MM.1S (cell line): ENCODE measurements at regions not wholly inside any gene's neighbourhood (a gene's known extent, or its start where the extent isn't known, plus 50 kb on each side); places are given as distances from the start of the nearest gene placed in this dataset.

Experiments used
- DNase-seq: peaks from one replicate; pipeline ENCODE4 v3.0.0-alpha.2; 2015
- H2AFZ ChIP-seq: fragments of 300-600 bp; sonication (generic); 2 replicates; pipeline ENCODE4 v1.6.0; 2016; ENCODE audit warnings: antibody characterized with exemption, low read length
- H3F3A ChIP-seq: fragments of 300-600 bp; sonication (generic); 2 replicates; pipeline ENCODE4 v1.6.1; 2016; ENCODE audit warnings: mild to moderate bottlenecking, antibody characterized with exemption, low read length, moderate library complexity, mixed read lengths; ENCODE audit not compliant: insufficient read depth
- H3K27ac ChIP-seq: fragments of 300-600 bp; sonication (generic); 2 replicates; pipeline ENCODE4 v1.5.1; 2016; ENCODE audit warnings: mild to moderate bottlenecking, low read length
- H3K27me3 ChIP-seq: fragments of 300-600 bp; sonication (generic); replicated peaks from 2 replicates; pipeline ENCODE4 v1.6.0; 2016; ENCODE audit warnings: low read length; ENCODE audit not compliant: insufficient read depth
- H3K36me3 ChIP-seq: fragments of 300-600 bp; sonication (generic); replicated peaks from 2 replicates; pipeline ENCODE4 v1.6.1; 2016; ENCODE audit warnings: mild to moderate bottlenecking, low read length, mixed read lengths; ENCODE audit not compliant: insufficient read depth
- H3K4me1 ChIP-seq: fragments of 300-600 bp; sonication (generic); 2 replicates; pipeline ENCODE4 v1.6.1; 2016; ENCODE audit warnings: low read length, mixed read lengths
- H3K4me2 ChIP-seq: fragments of 300-600 bp; sonication (generic); 2 replicates; pipeline ENCODE4 v1.6.0; 2016; ENCODE audit warnings: low read depth, low read length
- H3K4me3 ChIP-seq: fragments of 300-600 bp; sonication (generic); 2 replicates; pipeline ENCODE4 v1.5.1; 2016; ENCODE audit warnings: low read length, mixed read lengths
- H3K79me2 ChIP-seq: fragments of 300-600 bp; sonication (generic); 2 replicates; pipeline ENCODE4 v1.6.1; 2016; ENCODE audit warnings: mixed run types, low read length, mixed read lengths
- H3K9ac ChIP-seq: fragments of 300-600 bp; sonication (generic); 2 replicates; pipeline ENCODE4 v1.6.1; 2016; ENCODE audit warnings: low read length, mixed read lengths
- H3K9me2 ChIP-seq: fragments of 300-600 bp; sonication (generic); replicated peaks from 2 replicates; pipeline ENCODE4 v1.6.1; 2016; ENCODE audit warnings: mild to moderate bottlenecking, low read length, mixed read lengths; ENCODE audit not compliant: insufficient read depth
- H3K9me3 ChIP-seq: fragments of 300-600 bp; sonication (generic); replicated peaks from 2 replicates; pipeline ENCODE4 v1.6.1; 2016; ENCODE audit warnings: mild to moderate bottlenecking, low read length, mixed read lengths; ENCODE audit not compliant: insufficient read depth
- H4K20me1 ChIP-seq: fragments of 300-600 bp; sonication (generic); 2 replicates; pipeline ENCODE4 v1.6.1; 2016; ENCODE audit warnings: mild to moderate bottlenecking, low read length, moderate library complexity, mixed read lengths; ENCODE audit not compliant: insufficient read depth
- CTCF ChIP-seq: fragments of 300-600 bp; sonication (generic); IDR thresholded peaks from 2 replicates; pipeline ENCODE4 v1.5.1; 2016; ENCODE audit warnings: antibody characterized with exemption, low read length, mixed read lengths
- EZH2 ChIP-seq: fragments of 300-600 bp; sonication (generic); optimal IDR thresholded peaks from 2 replicates; pipeline ENCODE3; 2017; ENCODE audit warnings: low read depth, mild to moderate bottlenecking, antibody characterized with exemption, low read length, mixed read lengths
- EZH2phosphoT487 ChIP-seq: fragments of 300-600 bp; sonication (generic); IDR thresholded peaks from 2 replicates; pipeline ENCODE4 v1.6.1; 2018; ENCODE audit warnings: antibody characterized with exemption, low read length

GRCh38 chr17:36705283-36705795 is 104.0 kb downstream of the MRM1 start:
- H3K9me2 ChIP-seq = no peaks in the 10 kb centered on the region
- H3K36me3 ChIP-seq = no peaks in the 10 kb centered on the region
- H3K9me3 ChIP-seq = no peaks in the 10 kb centered on the region
- H3K4me1 ChIP-seq = no peaks in the 10 kb centered on the region
- peak overlapping the region; percentile 18 for H3K4me2 ChIP-seq
- no peak for DNase-seq
- H3K79me2 ChIP-seq = no peaks in the 10 kb centered on the region
- H3K9ac ChIP-seq = no peak overlapping the region
- no peak for TF ChIP-seq EZH2phosphoT487
- TF ChIP-seq CTCF = no peak
- TF ChIP-seq EZH2 = no peak
- peaks cover 22% of the 10 kb centered on the region for H3K27me3 ChIP-seq
- no peaks in the 10 kb centered on the region for H4K20me1 ChIP-seq
- no peaks in the 10 kb centered on the region for H3F3A ChIP-seq
- H3K4me3 ChIP-seq = no peak overlapping the region
- H3K27ac ChIP-seq = no peak overlapping the region
- H2AFZ ChIP-seq = no peak overlapping the region

GRCh38 chr17:36705874-36706731 is 104.7 kb downstream of the MRM1 start:
- peak overlapping the region; percentile 18 for H3K4me2 ChIP-seq
- H4K20me1 ChIP-seq = no peaks in the 10 kb centered on the region
- H3K9ac ChIP-seq = no peak overlapping the region
- no peaks in the 10 kb centered on the region for H3F3A ChIP-seq
- H3K27ac ChIP-seq = no peak overlapping the region
- no peaks in the 10 kb centered on the region for H3K4me1 ChIP-seq
- H3K9me2 ChIP-seq = no peaks in the 10 kb centered on the region
- no peak overlapping the region for H2AFZ ChIP-seq
- H3K4me3 ChIP-seq = no peak overlapping the region
- H3K79me2 ChIP-seq = no peaks in the 10 kb centered on the region
- no peaks in the 10 kb centered on the region for H3K36me3 ChIP-seq
- peaks cover 22% of the 10 kb centered on the region for H3K27me3 ChIP-seq
- peak; percentile 50 for DNase-seq
- no peaks in the 10 kb centered on the region for H3K9me3 ChIP-seq
- peak; percentile 70 for TF ChIP-seq CTCF
- TF ChIP-seq EZH2 = no peak

GRCh38 chr17:36707904-36708303 is 106.5 kb downstream of the MRM1 start:
- Histone ChIP-seq H4K20me1 (no peaks in the 10 kb centered on the region), H3K4me3 (no peak overlapping the region), H3K4me2 (no peak overlapping the region), H3F3A (no peaks in the 10 kb centered on the region), H3K9me2 (no peaks in the 10 kb centered on the region), H3K27me3 (peaks cover 15% of the 10 kb centered on the region; the same call in 1 of the 2 replicates), H3K9ac (no peak overlapping the region), H2AFZ (no peak overlapping the region), H3K9me3 (no peaks in the 10 kb centered on the region), H3K4me1 (no peaks in the 10 kb centered on the region), H3K27ac (no peak overlapping the region), H3K79me2 (no peaks in the 10 kb centered on the region), H3K36me3 (no peaks in the 10 kb centered on the region)
- no peak for DNase-seq
- TF ChIP-seq EZH2phosphoT487 = no peak
- no peak for TF ChIP-seq EZH2
- TF ChIP-seq CTCF = no peak
